HG03196 (cell line): ENCODE measurements at regions not wholly inside any gene's neighbourhood (a gene's known extent, or its start where the extent isn't known, plus 50 kb on each side); places are given as distances from the start of the nearest gene placed in this dataset.

Experiments
- ATAC-seq: cut with Tn5 transposase; IDR thresholded peaks from one replicate; pipeline ENCODE4 v1.9.1; 2021; ENCODE audit not compliant: unreplicated experiment

DNA sequence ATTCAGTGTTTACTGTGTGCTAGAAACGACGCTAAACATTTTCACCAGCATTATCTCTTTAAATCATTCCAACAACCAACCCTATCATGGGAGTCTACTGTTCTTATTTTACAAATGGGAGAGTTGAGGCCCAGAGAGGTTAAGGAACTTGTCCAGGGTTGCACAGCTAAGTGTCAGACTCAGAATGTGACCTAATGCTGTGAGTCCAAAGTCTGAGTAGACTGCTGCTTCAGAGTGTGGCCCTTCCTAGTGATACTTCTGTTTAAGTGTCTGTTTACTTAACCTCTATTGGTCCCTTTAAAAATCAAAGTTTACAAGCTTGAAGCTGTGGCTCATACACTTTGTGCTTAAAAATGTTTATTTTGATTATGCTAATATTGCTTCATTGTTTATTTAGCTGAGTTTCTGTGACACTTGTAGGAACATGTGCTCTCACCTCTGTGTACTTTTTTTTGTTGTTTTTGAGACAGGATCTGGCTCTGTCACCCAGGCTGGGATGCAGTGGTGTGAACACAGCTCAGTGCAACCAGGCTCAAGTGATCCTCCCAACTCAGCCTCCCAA lies 84.4 kb upstream of the SYPL1 start:
- no peak for ATAC-seq

DNA sequence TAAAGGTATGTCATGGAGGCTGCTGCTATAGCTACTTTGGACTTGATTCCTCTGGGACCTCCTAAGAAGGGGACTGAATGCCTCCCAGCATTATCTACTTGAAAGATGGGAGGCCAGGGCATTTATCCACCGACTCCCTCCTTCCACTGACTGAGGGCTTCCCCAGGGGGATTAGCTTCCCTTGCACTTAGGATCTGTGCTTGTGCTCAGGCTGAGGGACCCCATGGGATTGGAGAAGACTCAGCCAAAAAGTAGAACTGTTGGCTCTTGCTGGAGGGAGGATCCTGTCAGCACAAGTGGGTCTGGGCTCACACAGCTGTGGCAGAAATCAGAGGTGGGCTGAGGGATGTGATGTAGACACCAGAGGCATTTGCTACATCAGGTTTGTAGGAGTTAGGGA lies 81.5 kb upstream of the SYPL1 start:
- no peak for ATAC-seq

DNA sequence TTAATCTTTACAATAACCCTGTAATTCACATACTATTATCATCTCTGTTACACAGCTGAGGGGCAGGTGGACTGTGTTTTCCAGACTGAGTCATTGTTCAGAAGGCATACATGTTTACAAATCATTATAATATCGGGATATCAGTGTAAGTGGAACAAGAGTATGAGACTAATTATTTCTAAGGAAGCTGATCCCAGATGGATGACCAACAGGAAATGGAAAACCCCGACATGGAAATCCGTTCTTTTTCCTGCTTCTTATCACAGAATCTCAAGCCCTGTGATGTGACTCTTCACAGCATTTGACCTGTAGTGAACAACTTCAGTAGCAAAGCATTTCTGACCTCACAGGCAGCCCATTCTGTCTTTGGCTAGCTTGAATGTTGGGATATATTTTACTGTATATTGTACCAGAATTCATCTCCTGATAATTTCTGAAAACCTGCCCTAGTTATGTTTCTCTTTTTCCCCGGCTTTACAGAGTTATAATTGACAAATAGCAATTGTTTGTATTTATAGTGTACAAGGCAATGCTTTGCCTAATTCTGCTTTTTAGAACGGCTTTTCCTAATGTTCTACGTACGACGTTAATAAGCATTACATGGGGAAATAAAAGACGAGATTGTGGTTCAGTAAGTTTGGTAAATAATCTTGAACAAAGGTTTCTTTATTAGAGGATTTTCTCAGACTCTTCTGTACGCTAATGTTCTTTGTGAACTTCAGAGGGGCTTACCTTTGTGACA lies 78.6 kb upstream of the SYPL1 start:
- ATAC-seq = no peak

GRCh38 chr7:106187613-106188350 lies 75.7 kb upstream of the SYPL1 start:
- ATAC-seq = no peak

GRCh38 chr7:106185719-106186118 lies 73.6 kb upstream of the SYPL1 start:
- no peak for ATAC-seq

GRCh38 chr7:106183952-106184351 lies 71.8 kb upstream of the SYPL1 start:
- ATAC-seq = no peak

GRCh38 chr7:106182904-106183303 lies 70.8 kb upstream of the SYPL1 start:
- no peak for ATAC-seq

- no peak for ATAC-seq
Measured at GRCh38 chr7:106181658-106182265, 69.7 kb upstream of the SYPL1 start.

GRCh38 chr7:106180721-106181120 lies 68.6 kb upstream of the SYPL1 start:
- ATAC-seq = no peak

GRCh38 chr7:106179256-106179655 lies 67.1 kb upstream of the SYPL1 start:
- ATAC-seq = no peak

GRCh38 chr7:106178593-106179134 lies 66.6 kb upstream of the SYPL1 start:
- ATAC-seq = no peak

DNA sequence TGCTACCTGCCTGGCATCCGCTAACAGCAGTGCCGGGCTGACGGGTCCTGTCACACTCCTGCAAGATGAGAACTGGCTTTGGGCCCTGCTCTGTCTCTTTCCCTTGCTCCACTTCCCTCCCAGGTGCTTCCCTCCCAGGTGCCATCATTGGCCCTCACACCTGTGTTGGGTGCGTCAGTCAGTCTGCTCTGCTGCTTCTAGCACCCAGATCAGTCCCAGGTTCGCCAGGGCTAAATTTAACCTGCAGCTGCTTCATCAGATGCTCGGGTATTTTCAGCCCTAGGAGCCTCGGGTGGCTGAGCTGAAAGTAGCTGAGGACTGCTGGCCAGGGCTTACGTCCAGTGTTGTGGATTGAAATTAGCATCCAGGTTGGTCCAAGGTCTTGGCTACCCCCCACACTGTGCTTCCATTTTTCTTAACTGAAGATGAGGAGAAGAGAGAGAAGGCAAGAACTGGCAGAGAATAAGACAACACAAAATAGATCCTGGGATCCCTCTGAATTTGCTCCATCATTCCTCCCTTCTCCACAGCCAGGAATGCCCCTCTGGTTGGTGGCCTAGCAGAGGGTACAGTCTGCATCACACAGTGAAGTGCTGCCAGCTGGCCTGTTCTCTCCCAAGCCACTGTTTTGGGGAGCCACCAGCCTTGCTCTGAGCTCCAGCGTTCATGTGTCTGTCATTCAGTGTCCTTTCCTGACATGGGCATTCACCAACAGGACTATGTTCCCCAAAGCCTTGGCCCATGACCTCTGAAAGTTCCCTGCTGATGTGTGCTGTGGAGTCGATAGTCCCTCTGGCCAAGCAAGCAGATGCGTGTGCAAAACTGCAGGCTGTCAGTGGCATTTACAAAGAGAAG lies 65.9 kb upstream of the SYPL1 start:
- ATAC-seq = no peak

GRCh38 chr7:106177300-106177690 lies 65.2 kb upstream of the SYPL1 start:
- no peak for ATAC-seq

- peak; percentile 52 for ATAC-seq
Measured at GRCh38 chr7:106176414-106177299, 64.5 kb upstream of the SYPL1 start.

- ATAC-seq = no peak
Measured at GRCh38 chr7:106175507-106175906, 63.4 kb upstream of the SYPL1 start.

DNA sequence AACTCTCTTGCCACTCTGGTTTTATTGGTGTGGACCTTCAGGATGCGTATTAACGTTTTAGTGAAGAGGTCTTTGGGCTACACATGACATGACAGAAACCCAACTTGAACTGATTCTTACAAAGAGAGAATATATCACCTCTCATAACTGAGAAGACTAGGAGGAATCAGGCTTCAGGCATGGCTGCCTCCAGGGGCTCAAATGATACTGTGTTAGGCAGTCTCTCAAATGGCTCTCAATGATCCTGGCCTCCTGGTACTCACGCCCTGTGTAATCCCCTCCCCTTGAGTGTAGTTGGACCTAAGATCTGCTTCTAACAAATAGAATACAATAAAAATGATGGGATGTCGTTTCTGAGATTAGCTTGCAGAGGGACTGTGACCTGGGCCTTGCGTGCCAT lies 58.5 kb upstream of the SYPL1 start:
- ATAC-seq = no peak

GRCh38 chr7:106169821-106170610 lies 57.9 kb upstream of the SYPL1 start:
- ATAC-seq = no peak

GRCh38 chr7:106167439-106168136 lies 55.5 kb upstream of the SYPL1 start:
- ATAC-seq = no peak
